ENCODE measurements at regions not wholly inside any gene's neighbourhood (a gene's known extent, or its start where the extent isn't known, plus 50 kb on each side); places are given as distances from the start of the nearest gene placed in this dataset.

DNA sequence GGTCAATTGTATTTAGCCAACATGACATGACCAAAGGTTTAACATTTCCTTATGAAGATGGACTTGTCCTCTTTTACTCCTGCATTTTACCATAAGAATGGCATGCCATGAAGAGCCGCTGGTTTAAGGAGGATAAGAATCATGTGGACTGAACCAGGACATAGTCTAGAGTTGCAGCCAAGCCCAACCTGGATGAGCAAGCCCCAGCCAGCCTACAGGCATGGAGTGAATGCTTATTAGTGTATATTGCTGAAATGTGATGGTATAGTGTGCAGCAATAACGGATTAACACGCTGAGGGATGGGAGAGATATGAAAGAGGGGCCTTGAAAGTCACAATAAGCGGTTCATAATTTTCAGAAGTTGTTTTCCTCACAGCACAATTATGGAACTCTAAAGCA, 523.2 kb downstream of the NTRK2 start:
- H3K23ac ChIP-seq (ENCODE audit: low read length in 2 of 2) = no peak overlapping the region
- H3K4me3 ChIP-seq (ENCODE audit: insufficient read depth in 1 of 2, low read depth in 1 of 2, low read length in 2 of 2) = no peak overlapping the region
- H4K8ac ChIP-seq (ENCODE audit: low read length) = no peak overlapping the region
- 88% methylated on average over 4 of the region's 4 CpGs for WGBS
- no peak overlapping the region for H3K27ac ChIP-seq (ENCODE audit: low read length, poor library complexity, severe bottlenecking)
- H3K4ac ChIP-seq (ENCODE audit: low read depth in 1 of 2, low read length in 2 of 2) = no peak overlapping the region
- no peak overlapping the region for H2AFZ ChIP-seq (ENCODE audit: low read depth, low read length)
- no peak overlapping the region for H3K14ac ChIP-seq (ENCODE audit: low read length in 2 of 2)
- no peak overlapping the region for H2AK5ac ChIP-seq (ENCODE audit: low read length, severe bottlenecking)
- H3K18ac ChIP-seq (ENCODE audit: low read depth in 1 of 2, low read length in 2 of 2) = no peak overlapping the region
- no peak overlapping the region for H2BK12ac ChIP-seq (ENCODE audit: low read length in 2 of 2)
- H3K79me1 ChIP-seq (replicated peaks; ENCODE audit: low read length, poor library complexity, severe bottlenecking) = no peaks in the 10 kb centered on the region
- H3K9ac ChIP-seq (ENCODE audit: low read length) = no peak overlapping the region
- no peak overlapping the region for H4K91ac ChIP-seq (ENCODE audit: low read length)
- H2BK5ac ChIP-seq (ENCODE audit: low read depth, low read length, poor library complexity, severe bottlenecking) = no peak overlapping the region
- no peak for DNase-seq
- peaks cover 0 to 10% of the 10 kb centered on the region in 2 experiments for H3K27me3 ChIP-seq (ENCODE audit: control insufficient read depth in 1 of 2, insufficient read depth in 1 of 2, low read length in 2 of 2)
- H3K36me3 ChIP-seq (ENCODE audit: control insufficient read depth in 1 of 2, insufficient read depth in 2 of 2, low read depth in 1 of 2, low read length in 2 of 2) = no peaks in the 10 kb centered on the region
- no peak overlapping the region for H3K4me2 ChIP-seq (ENCODE audit: low read length, poor library complexity, severe bottlenecking)
- no peak overlapping the region for H2BK15ac ChIP-seq (ENCODE audit: low read depth, poor library complexity, severe bottlenecking)
- H3K9me3 ChIP-seq (ENCODE audit: control insufficient read depth, low read length) = no peaks in the 10 kb centered on the region
- no peak overlapping the region for H2BK120ac ChIP-seq (ENCODE audit: low read depth, low read length)
- H3K4me1 ChIP-seq (ENCODE audit: control insufficient read depth, insufficient read depth, low read depth, low read length) = no peaks in the 10 kb centered on the region

DNA sequence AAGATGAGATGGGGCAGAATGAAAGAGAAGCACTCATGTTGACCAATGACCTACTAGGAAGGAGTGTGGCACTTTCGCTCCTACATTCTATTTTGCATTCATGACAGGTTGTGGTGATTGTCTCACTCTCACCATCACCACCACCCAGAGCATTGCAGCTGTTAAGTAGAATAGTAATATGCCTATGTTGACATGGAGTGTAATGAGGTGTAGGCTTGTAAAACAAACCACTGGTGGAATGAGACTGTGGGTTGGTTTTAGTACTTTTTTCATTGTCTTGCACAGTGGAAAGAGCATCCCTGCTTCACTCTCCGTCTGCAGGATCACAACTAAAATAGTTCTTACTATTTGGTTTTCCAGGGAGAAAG, 516.7 kb downstream of the NTRK2 start:
- Histone ChIP-seq H2BK12ac (ENCODE audit: low read length in 2 of 2) (no peak overlapping the region), H3K79me1 (replicated peaks; ENCODE audit: low read length, poor library complexity, severe bottlenecking) (no peaks in the 10 kb centered on the region), H2BK5ac (ENCODE audit: low read depth, low read length, poor library complexity, severe bottlenecking) (no peak overlapping the region), H3K27me3 (ENCODE audit: control insufficient read depth in 1 of 2, insufficient read depth in 1 of 2, low read length in 2 of 2) (no peaks in the 10 kb centered on the region), H4K91ac (ENCODE audit: low read length) (no peak overlapping the region), H2BK120ac (ENCODE audit: low read depth, low read length) (no peak overlapping the region), H3K36me3 (ENCODE audit: control insufficient read depth in 1 of 2, insufficient read depth in 2 of 2, low read depth in 1 of 2, low read length in 2 of 2) (no peaks in the 10 kb centered on the region), H2AK5ac (ENCODE audit: low read length, severe bottlenecking) (no peak overlapping the region), H3K9ac (ENCODE audit: low read length) (no peak overlapping the region), H3K23ac (ENCODE audit: low read length in 2 of 2) (no peak overlapping the region), H3K4me3 (ENCODE audit: insufficient read depth in 1 of 2, low read depth in 1 of 2, low read length in 2 of 2) (no peak overlapping the region), H2BK15ac (ENCODE audit: low read depth, poor library complexity, severe bottlenecking) (no peak overlapping the region), H3K27ac (ENCODE audit: low read length, poor library complexity, severe bottlenecking) (no peak overlapping the region), H4K8ac (ENCODE audit: low read length) (no peak overlapping the region), H2AFZ (ENCODE audit: low read depth, low read length) (no peak overlapping the region), H3K4ac (ENCODE audit: low read depth in 1 of 2, low read length in 2 of 2) (no peak overlapping the region), H3K4me2 (ENCODE audit: low read length, poor library complexity, severe bottlenecking) (no peak overlapping the region), H3K9me3 (ENCODE audit: control insufficient read depth, low read length) (no peaks in the 10 kb centered on the region), H3K18ac (ENCODE audit: low read depth in 1 of 2, low read length in 2 of 2) (no peak overlapping the region), H3K14ac (ENCODE audit: low read length in 2 of 2) (no peak overlapping the region), H3K4me1 (ENCODE audit: control insufficient read depth, insufficient read depth, low read depth, low read length) (no peaks in the 10 kb centered on the region)
- no CpG with 5 or more reads among the region's 2 CpGs for WGBS
- no peak for DNase-seq

DNA sequence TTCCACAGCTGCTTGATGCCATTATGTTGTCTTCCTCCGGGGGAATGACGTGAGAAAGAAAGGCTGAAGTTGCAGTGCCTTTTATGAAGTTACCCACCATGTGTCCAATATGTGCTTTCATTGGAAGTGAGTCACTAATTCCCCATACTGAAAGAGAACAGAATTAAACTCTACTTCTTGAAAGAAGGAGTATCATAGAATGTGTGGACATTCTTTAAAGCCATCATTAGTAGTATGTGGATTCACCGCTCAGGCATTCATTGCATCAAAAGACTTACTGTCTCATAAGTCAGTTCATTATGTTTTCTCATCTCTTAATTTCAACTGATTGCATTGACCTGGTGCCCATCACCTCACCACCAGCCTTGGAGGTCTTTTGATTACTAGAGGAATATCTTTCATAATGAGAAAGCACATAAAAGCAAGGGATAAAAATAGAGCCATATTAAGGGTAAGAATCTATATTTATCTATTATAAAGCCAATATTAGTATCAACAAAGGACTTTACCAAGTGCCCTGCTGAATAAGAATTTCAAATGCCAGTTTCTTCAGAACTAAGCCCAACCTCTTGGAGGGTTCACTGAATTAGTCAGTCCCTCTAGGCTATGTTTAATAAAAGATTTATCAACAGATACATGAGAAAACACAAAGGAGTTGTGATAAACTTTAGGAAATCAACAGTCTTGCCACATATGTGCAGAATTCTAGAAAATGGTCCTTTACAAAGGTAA, 516.1 kb downstream of the NTRK2 start:
- no peak overlapping the region for H3K4ac ChIP-seq (ENCODE audit: low read depth in 1 of 2, low read length in 2 of 2)
- no peak overlapping the region for H2BK12ac ChIP-seq (ENCODE audit: low read length in 2 of 2)
- no peak overlapping the region for H4K91ac ChIP-seq (ENCODE audit: low read length)
- no peak overlapping the region for H3K27ac ChIP-seq (ENCODE audit: low read length, poor library complexity, severe bottlenecking)
- no peak overlapping the region for H3K9ac ChIP-seq (ENCODE audit: low read length)
- H2BK15ac ChIP-seq (ENCODE audit: low read depth, poor library complexity, severe bottlenecking) = no peak overlapping the region
- DNase-seq = no peak
- no peaks in the 10 kb centered on the region for H3K79me1 ChIP-seq (replicated peaks; ENCODE audit: low read length, poor library complexity, severe bottlenecking)
- no peaks in the 10 kb centered on the region for H3K27me3 ChIP-seq (ENCODE audit: control insufficient read depth in 1 of 2, insufficient read depth in 1 of 2, low read length in 2 of 2)
- H3K4me3 ChIP-seq (ENCODE audit: insufficient read depth in 1 of 2, low read depth in 1 of 2, low read length in 2 of 2) = no peak overlapping the region
- no peaks in the 10 kb centered on the region for H3K4me1 ChIP-seq (ENCODE audit: control insufficient read depth, insufficient read depth, low read depth, low read length)
- H2BK5ac ChIP-seq (ENCODE audit: low read depth, low read length, poor library complexity, severe bottlenecking) = no peak overlapping the region
- H2AK5ac ChIP-seq (ENCODE audit: low read length, severe bottlenecking) = no peak overlapping the region
- no peak overlapping the region for H2BK120ac ChIP-seq (ENCODE audit: low read depth, low read length)
- H3K9me3 ChIP-seq (ENCODE audit: control insufficient read depth, low read length) = no peaks in the 10 kb centered on the region
- H3K18ac ChIP-seq (ENCODE audit: low read depth in 1 of 2, low read length in 2 of 2) = no peak overlapping the region
- H4K8ac ChIP-seq (ENCODE audit: low read length) = no peak overlapping the region
- no peaks in the 10 kb centered on the region for H3K36me3 ChIP-seq (ENCODE audit: control insufficient read depth in 1 of 2, insufficient read depth in 2 of 2, low read depth in 1 of 2, low read length in 2 of 2)
- H3K23ac ChIP-seq (ENCODE audit: low read length in 2 of 2) = no peak overlapping the region
- no peak overlapping the region for H2AFZ ChIP-seq (ENCODE audit: low read depth, low read length)
- H3K4me2 ChIP-seq (ENCODE audit: low read length, poor library complexity, severe bottlenecking) = peak overlapping the region; percentile 35
- peak overlapping the region in 1 of 2 experiments; percentile 84 for H3K14ac ChIP-seq (ENCODE audit: low read length in 2 of 2)
- WGBS = 94% methylated on average over 2 of the region's 3 CpGs

DNA sequence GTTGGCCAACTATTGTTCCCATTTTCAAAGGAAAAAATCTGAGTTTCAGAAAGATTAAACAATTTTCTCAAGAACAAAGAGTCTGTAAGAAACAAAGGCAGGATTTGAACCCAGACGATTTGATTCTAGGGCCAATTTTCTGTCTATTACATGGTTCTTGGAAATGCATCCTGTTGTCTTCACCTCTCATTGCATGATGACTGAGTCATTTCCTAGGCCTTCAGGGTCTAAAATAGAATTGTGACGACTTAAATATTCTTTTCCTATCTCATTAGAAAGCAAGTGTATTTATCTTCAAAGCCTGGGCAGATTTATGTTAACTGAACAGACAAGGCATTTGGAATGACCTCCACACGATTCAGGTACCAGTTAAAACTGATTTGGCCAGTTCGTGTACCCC, 512.9 kb downstream of the NTRK2 start:
- Histone ChIP-seq H3K4ac (ENCODE audit: low read depth in 1 of 2, low read length in 2 of 2) (no peak overlapping the region), H2BK120ac (ENCODE audit: low read depth, low read length) (no peak overlapping the region), H4K8ac (ENCODE audit: low read length) (no peak overlapping the region), H2BK15ac (ENCODE audit: low read depth, poor library complexity, severe bottlenecking) (no peak overlapping the region), H3K18ac (ENCODE audit: low read depth in 1 of 2, low read length in 2 of 2) (no peak overlapping the region), H2BK12ac (ENCODE audit: low read length in 2 of 2) (no peak overlapping the region), H3K27me3 (ENCODE audit: control insufficient read depth in 1 of 2, insufficient read depth in 1 of 2, low read length in 2 of 2) (peaks cover 0 to 8% of the 10 kb centered on the region in 2 experiments), H3K14ac (ENCODE audit: low read length in 2 of 2) (no peak overlapping the region), H3K4me2 (ENCODE audit: low read length, poor library complexity, severe bottlenecking) (no peak overlapping the region), H3K4me3 (ENCODE audit: insufficient read depth in 1 of 2, low read depth in 1 of 2, low read length in 2 of 2) (no peak overlapping the region), H3K9me3 (ENCODE audit: control insufficient read depth, low read length) (no peaks in the 10 kb centered on the region), H2AK5ac (ENCODE audit: low read length, severe bottlenecking) (no peak overlapping the region), H2BK5ac (ENCODE audit: low read depth, low read length, poor library complexity, severe bottlenecking) (no peak overlapping the region), H3K36me3 (ENCODE audit: control insufficient read depth in 1 of 2, insufficient read depth in 2 of 2, low read depth in 1 of 2, low read length in 2 of 2) (no peaks in the 10 kb centered on the region), H3K27ac (ENCODE audit: low read length, poor library complexity, severe bottlenecking) (no peak overlapping the region), H3K79me1 (replicated peaks; ENCODE audit: low read length, poor library complexity, severe bottlenecking) (no peaks in the 10 kb centered on the region), H3K23ac (ENCODE audit: low read length in 2 of 2) (no peak overlapping the region), H2AFZ (ENCODE audit: low read depth, low read length) (no peak overlapping the region), H3K9ac (ENCODE audit: low read length) (no peak overlapping the region), H4K91ac (ENCODE audit: low read length) (no peak overlapping the region), H3K4me1 (ENCODE audit: control insufficient read depth, insufficient read depth, low read depth, low read length) (no peaks in the 10 kb centered on the region)
- 85% methylated on average over 3 of the region's 4 CpGs for WGBS
- no peak for DNase-seq
